ENCODE measurements at regions not wholly inside any gene's neighbourhood (a gene's known extent, or its start where the extent isn't known, plus 50 kb on each side); places are given as distances from the start of the nearest gene placed in this dataset.

DNA sequence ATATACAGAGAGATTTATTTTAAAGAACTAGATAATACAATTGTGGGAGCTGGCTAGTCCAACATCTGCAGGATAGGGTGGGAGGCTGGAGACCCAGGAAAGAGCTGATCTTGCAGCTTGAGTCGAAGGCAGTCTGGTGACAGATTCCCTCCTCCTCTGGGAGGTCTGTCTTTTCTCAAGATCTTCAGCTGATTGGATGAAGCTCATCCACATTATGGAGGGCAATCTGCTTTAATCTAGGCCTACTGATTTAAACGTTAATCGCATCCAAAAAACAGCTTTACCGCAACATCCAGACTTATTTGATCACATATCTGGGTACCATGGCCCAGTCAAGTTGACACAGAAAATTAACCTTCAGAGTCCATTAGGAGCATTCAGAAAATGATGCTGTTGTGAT lies 168.1 kb downstream of the ATPSCKMT start:
- Histone ChIP-seq H3K36me3 (ENCODE audit: insufficient read depth) (no peaks in the 10 kb centered on the region), H2AFZ (ENCODE audit: low read depth) (no peak overlapping the region), H3K79me2 (ENCODE audit: insufficient read depth, low read depth) (no peaks in the 10 kb centered on the region), H3K4me2 (no peak overlapping the region), H3K27me3 (ENCODE audit: insufficient read depth, low read depth) (no peaks in the 10 kb centered on the region), H3K4me3 (IDR thresholded peaks at IDR 0.05; ENCODE audit: insufficient read depth, low read depth, low read length) (no peak overlapping the region), H3K9ac (no peak overlapping the region), H3K27ac (no peak overlapping the region), H3K4me1 (ENCODE audit: low read depth, poor library complexity, severe bottlenecking) (no peaks in the 10 kb centered on the region), H4K20me1 (ENCODE audit: insufficient read depth) (no peaks in the 10 kb centered on the region)
- TF ChIP-seq, protein P1, sequence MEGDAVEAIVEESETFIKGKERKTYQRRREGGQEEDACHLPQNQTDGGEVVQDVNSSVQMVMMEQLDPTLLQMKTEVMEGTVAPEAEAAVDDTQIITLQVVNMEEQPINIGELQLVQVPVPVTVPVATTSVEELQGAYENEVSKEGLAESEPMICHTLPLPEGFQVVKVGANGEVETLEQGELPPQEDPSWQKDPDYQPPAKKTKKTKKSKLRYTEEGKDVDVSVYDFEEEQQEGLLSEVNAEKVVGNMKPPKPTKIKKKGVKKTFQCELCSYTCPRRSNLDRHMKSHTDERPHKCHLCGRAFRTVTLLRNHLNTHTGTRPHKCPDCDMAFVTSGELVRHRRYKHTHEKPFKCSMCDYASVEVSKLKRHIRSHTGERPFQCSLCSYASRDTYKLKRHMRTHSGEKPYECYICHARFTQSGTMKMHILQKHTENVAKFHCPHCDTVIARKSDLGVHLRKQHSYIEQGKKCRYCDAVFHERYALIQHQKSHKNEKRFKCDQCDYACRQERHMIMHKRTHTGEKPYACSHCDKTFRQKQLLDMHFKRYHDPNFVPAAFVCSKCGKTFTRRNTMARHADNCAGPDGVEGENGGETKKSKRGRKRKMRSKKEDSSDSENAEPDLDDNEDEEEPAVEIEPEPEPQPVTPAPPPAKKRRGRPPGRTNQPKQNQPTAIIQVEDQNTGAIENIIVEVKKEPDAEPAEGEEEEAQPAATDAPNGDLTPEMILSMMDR (conservative IDR thresholded peaks at IDR 0.05; ENCODE audit: low read depth, low read length): no peak

DNA sequence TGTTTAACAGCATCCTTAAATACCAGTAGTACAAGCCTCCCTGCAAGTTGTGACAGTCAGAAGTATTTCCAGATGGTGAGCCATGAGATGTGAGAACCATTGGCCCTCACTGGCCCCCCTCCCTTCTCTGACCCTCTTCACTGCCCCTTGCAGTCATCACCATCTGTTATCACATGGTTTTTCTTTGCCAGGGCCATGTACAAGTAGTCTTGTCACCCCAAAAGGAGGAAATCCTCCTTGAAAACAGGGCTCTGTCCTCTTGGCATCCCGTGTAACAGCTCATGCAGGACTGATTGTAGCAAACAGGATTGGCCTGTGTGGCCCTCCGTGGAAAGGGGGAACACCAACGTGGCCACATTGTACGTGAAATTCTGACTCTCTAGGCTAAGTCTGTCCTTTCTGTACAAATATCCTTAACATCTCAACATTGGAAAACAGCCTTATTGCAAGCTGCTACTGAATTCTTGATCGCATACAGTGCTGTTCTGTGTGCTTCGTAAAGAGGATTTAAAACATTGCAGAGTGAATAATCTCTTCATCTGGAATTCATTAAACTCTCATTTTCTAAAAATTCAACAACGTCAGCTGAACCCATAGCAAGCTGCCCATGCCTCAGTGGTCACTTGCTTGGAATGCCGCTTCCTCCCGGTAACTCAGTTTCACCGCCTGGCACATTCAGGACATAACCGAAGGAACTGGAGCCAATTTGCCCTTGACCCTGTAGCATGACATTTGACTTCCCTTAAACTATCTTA lies 171.7 kb downstream of the ATPSCKMT start:
- no peaks in the 10 kb centered on the region for H4K20me1 ChIP-seq (ENCODE audit: insufficient read depth)
- H2AFZ ChIP-seq (ENCODE audit: low read depth): no peak overlapping the region
- H3K9ac ChIP-seq: no peak overlapping the region
- H3K4me3 ChIP-seq (IDR thresholded peaks at IDR 0.05; ENCODE audit: insufficient read depth, low read depth, low read length): no peak overlapping the region
- TF ChIP-seq, protein P1 (conservative IDR thresholded peaks at IDR 0.05; ENCODE audit: low read depth, low read length): no peak
- H3K27ac ChIP-seq: no peak overlapping the region
- no peaks in the 10 kb centered on the region for H3K79me2 ChIP-seq (ENCODE audit: insufficient read depth, low read depth)
- no peak overlapping the region for H3K4me2 ChIP-seq
- H3K27me3 ChIP-seq (ENCODE audit: insufficient read depth, low read depth): no peaks in the 10 kb centered on the region; the same call in 1 of the 2 replicates
- no peaks in the 10 kb centered on the region for H3K4me1 ChIP-seq (ENCODE audit: low read depth, poor library complexity, severe bottlenecking)
- no peaks in the 10 kb centered on the region for H3K36me3 ChIP-seq (ENCODE audit: insufficient read depth)

DNA sequence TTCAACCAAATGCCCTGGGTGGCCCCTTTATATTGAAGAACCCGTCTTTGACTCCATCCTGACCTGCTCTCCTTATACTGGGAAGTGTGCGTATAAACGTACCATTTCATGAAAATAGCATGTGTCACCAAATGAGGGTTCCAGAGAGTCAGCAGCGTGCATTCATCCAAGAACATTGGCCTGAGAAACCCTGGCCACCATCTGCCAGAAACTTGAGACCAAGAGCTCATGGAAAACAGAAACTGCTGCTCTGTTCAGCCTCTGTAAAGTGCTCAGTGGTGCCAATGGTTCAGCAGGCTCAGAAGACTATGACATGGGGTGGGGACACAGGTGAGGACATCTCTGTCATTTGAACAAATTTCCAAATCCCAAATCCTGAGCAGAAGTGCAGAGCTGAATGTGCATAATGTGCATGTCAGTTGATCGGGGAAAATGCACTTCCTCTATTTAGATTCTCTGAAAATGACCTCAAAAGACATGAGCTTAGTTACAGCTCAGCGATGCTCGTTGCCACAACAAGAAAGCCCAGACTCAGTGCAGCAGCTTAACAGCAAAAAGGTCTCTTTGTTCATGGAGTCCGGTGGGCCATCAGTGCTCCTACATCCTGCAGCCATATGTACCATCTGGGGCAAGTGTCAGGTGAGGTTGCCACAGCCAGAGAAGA lies 176.1 kb downstream of the ATPSCKMT start:
- H3K4me1 ChIP-seq (ENCODE audit: low read depth, poor library complexity, severe bottlenecking): peaks cover 27% of the 10 kb centered on the region
- TF ChIP-seq, protein P1 (conservative IDR thresholded peaks at IDR 0.05; ENCODE audit: low read depth, low read length): no peak
- H3K4me2 ChIP-seq: no peak overlapping the region
- H3K27ac ChIP-seq: no peak overlapping the region
- no peaks in the 10 kb centered on the region for H3K79me2 ChIP-seq (ENCODE audit: insufficient read depth, low read depth)
- H3K9ac ChIP-seq: no peak overlapping the region
- no peak overlapping the region for H3K4me3 ChIP-seq (IDR thresholded peaks at IDR 0.05; ENCODE audit: insufficient read depth, low read depth, low read length)
- H2AFZ ChIP-seq (ENCODE audit: low read depth): no peak overlapping the region
- H4K20me1 ChIP-seq (ENCODE audit: insufficient read depth): no peaks in the 10 kb centered on the region
- H3K36me3 ChIP-seq (ENCODE audit: insufficient read depth): no peaks in the 10 kb centered on the region
- H3K27me3 ChIP-seq (ENCODE audit: insufficient read depth, low read depth): peaks cover 24% of the 10 kb centered on the region

DNA sequence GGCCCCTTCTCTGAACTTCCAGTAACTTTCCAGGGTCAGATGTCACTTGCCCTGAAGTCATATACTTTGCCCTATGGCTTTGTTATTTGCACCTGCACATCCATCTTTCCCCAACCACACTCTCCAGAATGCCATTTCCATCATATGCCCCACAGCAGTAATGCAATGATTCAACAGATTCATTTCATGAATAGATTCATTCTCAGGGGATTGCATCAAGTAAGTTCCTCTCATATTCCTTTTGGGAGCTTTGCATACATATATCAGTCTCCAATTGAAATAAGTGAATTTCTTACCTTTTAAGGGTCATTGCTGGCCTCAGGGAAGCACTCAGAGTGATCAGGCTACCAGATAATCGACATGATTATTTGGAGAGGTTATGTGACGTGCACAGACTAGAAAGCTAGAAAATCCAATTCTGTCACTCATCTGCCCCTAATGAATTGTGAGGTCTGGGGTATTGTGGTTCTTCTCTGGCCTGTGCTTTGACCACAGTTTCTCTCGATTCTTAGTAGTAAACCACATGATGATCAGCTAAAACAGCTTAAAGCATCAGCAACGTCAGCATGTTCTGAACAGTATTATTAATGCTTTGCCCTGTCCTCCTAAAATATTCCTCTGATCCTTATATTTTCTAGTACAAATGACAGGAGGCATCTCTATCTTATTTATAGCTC lies 179.9 kb downstream of the ATPSCKMT start:
- H3K9ac ChIP-seq: no peak overlapping the region
- TF ChIP-seq, protein P1 (conservative IDR thresholded peaks at IDR 0.05; ENCODE audit: low read depth, low read length): no peak
- peaks cover 24% of the 10 kb centered on the region for H3K27me3 ChIP-seq (ENCODE audit: insufficient read depth, low read depth)
- no peak overlapping the region for H3K4me3 ChIP-seq (IDR thresholded peaks at IDR 0.05; ENCODE audit: insufficient read depth, low read depth, low read length)
- H3K4me1 ChIP-seq (ENCODE audit: low read depth, poor library complexity, severe bottlenecking): peaks cover 30% of the 10 kb centered on the region
- no peak overlapping the region for H3K27ac ChIP-seq
- no peaks in the 10 kb centered on the region for H3K79me2 ChIP-seq (ENCODE audit: insufficient read depth, low read depth)
- H3K36me3 ChIP-seq (ENCODE audit: insufficient read depth): no peaks in the 10 kb centered on the region
- no peak overlapping the region for H2AFZ ChIP-seq (ENCODE audit: low read depth)
- H3K4me2 ChIP-seq: peak overlapping the region; percentile 77
- H4K20me1 ChIP-seq (ENCODE audit: insufficient read depth): no peaks in the 10 kb centered on the region
